GM19351 (cell line): ENCODE measurements at regions not wholly inside any gene's neighbourhood (a gene's known extent, or its start where the extent isn't known, plus 50 kb on each side); places are given as distances from the start of the nearest gene placed in this dataset.
"Not testable (repeated sequence)": the region's sequence is repeated elsewhere in the genome, so short reads cannot be mapped to it uniquely, and the experiment has no call there.

Experiments
- ATAC-seq: cut with Tn5 transposase; IDR thresholded peaks from one replicate; pipeline ENCODE4 v1.9.1; 2021; ENCODE audit warnings: mild to moderate bottlenecking, moderate library complexity; ENCODE audit not compliant: unreplicated experiment

DNA sequence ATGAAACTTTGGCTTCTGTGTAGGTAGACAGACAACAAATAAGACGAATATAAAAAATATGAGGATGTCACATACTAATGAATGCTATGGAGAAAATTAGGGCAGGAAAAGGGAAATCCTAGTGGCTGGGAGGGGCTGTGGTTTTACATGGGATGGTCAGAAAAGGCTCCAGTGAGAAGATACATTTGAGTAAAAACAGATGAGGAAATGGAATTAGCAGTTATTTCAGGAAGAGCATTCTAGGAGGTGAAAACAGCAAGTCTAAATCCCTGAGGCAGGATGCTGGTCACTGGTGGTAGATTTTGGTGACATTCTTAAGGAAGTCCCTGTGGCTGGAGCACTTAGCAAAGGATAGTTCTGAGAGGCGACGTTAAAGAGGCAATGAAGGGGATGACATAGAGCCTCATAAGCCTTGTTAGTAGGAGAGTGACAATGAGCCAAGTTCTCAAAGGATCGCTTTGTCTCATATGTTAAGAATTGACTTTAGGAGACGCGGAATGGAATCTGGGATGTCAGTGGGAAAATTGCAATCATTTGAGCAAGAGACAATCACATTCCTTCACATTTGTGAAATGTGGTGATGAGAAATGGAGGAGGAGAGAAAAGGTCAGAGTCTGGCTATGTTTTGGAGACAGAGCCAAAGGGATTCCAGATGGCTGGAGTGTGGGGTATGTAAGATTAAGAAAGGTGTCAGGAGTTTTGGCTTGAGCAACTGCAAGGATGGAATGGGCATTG is 384.7 kb upstream of the FZD8 start:
- no peak for ATAC-seq

DNA sequence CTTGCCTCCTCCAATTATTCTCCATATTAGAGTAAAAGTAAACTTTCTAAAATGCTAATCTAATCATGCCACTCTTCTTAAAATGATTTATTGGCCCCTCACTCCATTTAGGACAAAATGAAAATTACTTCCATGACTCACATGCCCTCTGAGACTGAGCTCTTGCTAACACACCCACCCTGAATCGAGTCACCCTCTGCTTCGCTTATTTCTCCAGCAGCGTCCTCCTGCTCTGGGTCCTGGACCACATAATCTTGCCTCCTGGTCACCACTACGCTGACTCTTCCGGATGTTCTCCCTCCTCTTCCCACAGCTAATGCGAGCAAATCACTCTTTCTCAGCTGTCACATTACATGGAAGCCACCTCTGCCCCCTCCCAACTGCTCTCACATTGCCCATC is 384.0 kb upstream of the FZD8 start:
- ATAC-seq, result no peak

GRCh38 chr10:36023939-36024338 is 381.8 kb upstream of the FZD8 start:
- ATAC-seq, result no peak

DNA sequence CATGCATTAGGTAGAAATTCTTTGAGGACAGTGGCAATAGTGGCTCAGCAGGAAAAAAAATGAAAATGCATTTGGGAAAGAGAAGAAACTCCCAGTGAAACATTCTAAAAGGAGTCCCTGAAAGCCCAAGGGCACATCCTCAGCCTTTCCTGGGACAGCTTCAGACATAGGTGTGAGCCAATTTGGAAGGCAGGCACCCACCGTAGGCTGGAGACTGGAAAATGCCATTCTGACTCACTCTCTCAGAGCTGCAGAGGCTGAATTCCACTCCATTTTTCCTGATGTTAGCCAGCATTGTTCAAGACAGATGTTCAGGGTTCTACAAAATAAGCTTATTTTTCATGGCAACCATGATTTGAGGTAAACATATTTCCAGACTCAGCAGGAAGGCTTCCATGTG is 379.0 kb upstream of the FZD8 start:
- ATAC-seq, result no peak

- no peak for ATAC-seq
These were observed 377.7 kb upstream of the FZD8 start for GRCh38 chr10:36019749-36020148.

DNA sequence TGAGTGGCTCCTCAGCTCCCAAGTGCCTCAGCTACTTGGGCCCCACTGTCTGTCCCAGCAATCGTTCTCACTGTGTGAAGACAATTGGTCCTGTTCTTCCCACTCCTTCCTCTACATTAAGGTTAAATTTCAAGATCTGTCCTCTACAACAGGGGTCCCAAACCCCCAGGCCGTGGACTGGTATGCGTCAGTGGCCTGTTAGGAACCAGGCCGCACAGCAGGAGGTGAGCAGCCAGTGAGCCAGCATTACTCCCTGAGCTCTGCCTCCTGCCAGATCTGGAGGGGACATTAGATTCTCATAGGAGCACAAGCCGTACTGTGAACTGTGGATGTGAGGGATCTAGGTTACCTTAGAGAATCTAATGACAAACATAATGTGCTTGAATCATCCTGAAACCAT is 376.9 kb upstream of the FZD8 start:
- no peak for ATAC-seq

DNA sequence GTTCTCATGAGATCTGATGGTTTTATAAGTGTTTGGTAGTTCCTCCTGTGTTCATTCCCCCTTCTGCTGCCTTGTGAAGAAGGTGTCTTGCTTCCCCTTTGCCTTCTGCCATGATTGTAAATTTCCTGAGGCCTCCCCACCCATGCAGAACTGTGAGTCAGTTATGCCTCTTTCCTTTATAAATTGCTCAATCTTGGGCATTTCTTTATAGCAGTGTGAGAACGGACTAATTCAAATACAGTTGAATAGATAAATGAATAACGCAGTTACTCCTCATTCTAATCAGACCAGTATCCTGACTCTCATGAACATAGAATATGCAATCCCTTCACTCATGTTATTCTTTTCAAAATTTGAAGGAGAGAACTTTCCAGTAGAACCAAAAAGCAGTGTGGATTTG is 375.0 kb upstream of the FZD8 start:
- ATAC-seq, result no peak

DNA sequence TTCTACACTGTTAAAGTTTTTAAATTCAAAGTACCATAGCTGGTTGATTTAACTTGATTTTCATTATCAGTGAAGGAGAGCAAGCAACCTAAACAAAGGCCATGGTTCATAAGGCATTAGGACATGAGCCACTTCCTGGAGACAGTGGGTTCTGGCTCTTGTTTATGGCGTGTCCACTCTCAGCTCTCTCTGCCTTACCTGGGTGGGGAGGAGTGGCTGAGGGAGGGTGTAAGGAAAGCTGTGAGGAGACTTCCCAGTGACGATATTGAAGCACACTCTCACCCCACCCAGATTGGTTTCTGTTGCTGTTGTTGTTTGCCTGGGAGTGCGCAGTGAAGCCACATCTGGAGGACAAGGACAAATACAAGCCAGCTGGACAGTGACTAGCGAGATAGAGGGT is 365.3 kb upstream of the FZD8 start:
- ATAC-seq, result no peak

DNA sequence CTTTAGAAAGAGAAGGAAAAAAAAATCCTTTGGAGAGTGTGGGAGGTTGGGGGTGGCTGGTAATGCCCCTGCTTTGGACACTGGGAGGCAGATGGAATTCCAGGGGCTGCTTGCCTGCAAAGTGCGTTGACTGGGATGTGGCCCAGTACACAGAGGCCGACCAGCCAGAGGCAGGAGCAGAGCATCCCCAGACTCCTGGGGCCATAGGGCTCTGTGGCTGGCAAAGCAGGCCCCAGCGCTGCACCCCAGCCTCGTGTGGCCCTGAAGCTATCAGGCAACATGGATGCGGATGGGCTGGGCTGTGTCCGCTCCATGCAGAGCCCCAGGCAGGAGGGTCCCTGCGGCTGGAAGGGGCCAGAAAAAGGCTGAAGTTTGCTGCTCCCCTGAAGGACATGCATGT is 361.6 kb upstream of the FZD8 start:
- ATAC-seq, result no peak

GRCh38 chr10:36003031-36003600 is 361.0 kb upstream of the FZD8 start:
- no peak for ATAC-seq

- ATAC-seq, result no peak
These were observed 360.3 kb upstream of the FZD8 start for GRCh38 chr10:36002445-36002844.

GRCh38 chr10:36000754-36001153 is 358.7 kb upstream of the FZD8 start:
- ATAC-seq, result not testable (repeated sequence)

DNA sequence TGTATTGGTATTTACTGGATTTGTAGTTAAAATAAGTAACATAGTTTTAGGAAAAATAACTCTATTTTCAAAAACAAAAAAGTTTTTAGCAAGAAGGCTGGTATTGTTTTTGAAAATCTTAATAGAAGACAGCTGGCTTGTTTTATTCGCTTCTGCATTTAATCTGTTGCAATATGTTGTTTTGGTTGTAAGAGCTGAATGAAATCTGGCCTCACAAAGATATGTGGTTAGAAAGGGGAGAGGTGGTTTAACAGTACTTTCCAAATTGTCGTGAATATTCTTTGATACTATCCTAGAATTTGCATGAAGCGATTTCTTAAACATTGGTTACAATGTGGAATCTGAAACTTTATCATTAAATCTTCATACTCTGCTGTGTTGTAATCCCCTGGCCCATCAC is 355.9 kb upstream of the FZD8 start:
- ATAC-seq, result no peak

GRCh38 chr10:35995485-35995884 is 353.4 kb upstream of the FZD8 start:
- no peak for ATAC-seq

DNA sequence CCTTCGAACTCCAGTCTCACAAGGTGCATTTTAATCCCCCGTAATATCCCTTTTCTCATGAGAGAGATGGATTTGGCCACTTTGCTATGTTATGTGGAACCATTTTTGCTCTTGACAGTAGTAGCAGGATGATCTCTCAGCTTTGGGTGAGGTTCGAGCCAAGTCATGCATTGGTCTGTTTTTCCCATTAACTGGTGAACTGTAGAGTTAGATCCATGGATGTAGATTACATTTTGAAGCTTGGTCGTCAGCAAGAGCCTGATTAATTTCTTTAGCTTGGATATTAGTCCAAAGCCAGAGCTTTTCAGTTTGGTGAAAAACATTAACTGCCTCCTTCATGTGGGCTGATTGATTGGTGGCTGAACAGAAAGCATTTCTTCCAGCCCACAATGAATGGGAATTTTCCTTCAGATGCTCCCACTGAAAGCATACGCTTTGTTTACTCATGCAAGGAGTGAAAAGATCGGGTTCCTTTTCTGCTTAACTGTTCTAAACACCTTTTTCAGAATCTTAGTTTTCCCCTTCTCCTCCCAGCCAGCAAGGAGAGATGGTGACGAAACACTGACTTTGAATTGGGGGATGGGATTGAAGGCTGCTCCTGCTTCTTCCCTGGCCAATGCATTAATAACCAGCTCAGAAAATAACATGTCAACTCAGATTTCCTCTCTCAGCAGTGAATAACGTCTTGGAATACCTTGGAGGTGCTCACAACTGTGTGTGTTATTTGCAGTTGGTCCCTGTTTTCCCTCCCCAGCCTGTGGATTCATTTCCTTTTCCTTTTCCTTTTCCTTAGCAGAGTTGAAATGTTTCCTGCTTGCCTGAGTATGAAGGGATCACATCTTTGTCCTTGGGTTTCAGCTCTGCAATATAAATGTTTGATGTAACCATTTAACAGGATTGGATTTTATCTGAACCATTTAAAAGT is 351.8 kb upstream of the FZD8 start:
- ATAC-seq, result no peak

DNA sequence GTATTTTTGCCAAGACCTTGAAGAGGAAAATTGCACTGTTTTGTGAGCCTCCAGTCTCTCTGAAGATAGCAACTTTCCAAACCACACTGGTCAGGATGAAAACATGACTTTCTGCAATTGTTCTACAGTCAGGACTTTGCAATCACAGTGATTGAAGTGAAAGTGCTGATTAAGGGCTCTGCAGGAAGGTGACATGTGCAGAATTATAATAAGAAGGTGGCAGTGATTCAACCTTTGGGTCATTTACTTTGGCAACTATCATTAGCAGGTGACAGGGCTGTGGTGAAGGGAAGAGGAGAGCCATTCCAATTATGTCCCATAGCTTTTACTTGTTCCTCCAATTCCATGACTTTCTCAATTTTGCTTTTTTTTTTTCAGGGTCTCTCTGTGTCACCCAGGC is 350.0 kb upstream of the FZD8 start:
- ATAC-seq, result no peak

- ATAC-seq, result no peak
These were observed 344.8 kb upstream of the FZD8 start for GRCh38 chr10:35986756-35987502.

GRCh38 chr10:35979116-35979515 is 337.0 kb upstream of the FZD8 start:
- no peak for ATAC-seq

DNA sequence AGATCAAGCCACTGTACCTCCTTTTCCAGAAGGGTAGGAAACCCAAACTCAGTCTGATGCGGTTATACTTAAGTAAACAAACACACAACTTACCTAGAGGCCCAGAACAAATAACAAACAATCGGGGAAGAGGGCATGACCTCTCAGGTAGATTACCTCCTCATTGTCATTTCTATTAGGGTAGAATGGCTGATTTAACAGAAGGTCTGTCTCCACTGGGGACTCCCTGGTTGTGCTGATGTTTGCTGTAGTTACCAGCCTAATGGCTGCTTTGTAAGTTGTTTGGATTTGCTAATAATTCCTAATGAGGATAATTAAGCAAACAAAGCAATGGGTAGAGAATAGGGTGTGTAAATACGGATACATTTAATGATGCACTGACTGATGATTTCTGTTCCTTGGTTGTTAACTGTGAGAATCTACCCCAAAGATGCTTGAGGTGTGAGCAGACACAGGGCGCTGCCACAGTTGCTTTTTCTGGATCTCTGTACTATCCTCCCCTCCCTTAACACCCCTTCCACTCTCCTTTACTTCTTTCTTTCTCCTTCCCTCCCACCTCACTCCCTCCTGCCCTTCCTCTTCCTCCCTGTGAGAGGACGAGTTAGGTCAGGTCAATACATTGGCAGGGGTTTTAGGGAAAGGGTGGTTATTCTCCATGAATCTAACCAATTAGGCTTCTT is 332.0 kb upstream of the FZD8 start:
- ATAC-seq, result not testable (repeated sequence)

DNA sequence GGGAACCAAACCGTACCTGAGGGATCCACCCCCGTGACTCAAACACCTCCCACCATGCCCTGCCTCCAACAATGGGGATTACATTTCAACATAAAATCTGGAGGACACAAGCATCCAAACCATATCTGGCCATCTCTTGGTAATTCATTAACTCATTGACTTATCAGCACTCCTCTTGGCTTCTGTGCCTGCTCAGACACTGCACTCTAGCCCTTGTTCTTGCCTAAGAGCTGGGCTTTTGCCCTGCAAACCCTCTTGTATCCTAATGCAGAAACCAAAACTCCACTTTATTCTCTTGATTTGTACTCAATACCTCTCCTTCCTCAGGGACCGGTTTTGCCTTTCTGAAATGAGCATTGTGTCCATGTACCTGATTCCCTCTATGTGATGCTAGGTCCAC is 330.2 kb upstream of the FZD8 start:
- ATAC-seq, result no peak

- no peak for ATAC-seq
These were observed 329.3 kb upstream of the FZD8 start for GRCh38 chr10:35971397-35971796.
